ENCODE measurements at regions not wholly inside any gene's neighbourhood (a gene's known extent, or its start where the extent isn't known, plus 50 kb on each side); places are given as distances from the start of the nearest gene placed in this dataset.

DNA sequence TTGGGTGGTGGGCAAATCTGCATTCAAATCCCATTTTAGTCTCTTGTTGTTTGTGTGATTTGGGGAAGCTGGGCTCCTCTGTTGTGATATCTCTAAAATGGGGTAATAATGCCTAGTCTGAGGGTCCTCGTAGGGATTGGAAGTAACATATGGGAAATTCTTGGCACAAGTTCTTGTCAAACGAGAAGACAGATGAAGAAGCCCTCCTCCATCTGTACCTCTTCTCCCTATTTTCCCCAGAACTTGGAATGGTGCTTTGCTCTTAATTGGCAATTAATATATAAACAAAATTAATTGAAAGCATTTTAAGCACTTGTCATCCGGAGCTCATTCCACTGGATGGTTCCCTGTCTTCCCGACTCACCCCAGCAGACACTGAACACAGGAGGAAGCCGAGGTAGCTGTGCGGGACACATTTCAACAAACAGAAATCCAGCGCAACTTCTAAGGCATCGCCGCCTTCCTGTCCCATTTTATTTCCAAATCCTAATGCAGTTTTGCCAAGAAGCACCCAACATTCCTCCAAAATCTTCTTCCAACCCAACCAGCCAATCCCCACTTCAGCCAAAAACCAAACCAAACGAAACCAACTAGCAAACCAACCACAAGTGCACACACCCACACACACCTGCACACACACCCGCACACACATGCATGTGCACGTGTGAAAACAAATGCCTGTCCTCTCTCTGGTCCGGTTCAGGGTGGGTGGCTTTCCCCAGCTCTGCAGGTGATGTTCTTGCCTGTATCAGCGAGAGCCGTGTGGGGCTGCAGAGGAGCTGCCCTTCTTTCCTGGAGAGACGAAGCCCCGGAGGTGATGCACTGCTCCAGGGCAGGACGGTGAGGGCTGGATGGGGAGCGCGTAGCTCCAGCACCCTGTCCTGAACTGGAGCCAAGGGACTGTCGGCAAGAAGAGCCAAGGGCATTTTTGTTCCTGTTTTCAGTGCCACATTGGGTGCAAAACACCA is 100.8 kb upstream of the B3GAT1 start:
- TF ChIP-seq CTCF (IDR thresholded peaks at IDR 0.05; ENCODE audit: control extremely low read depth in 1 of 3, insufficient read depth in 1 of 3, low read depth in 1 of 3, low read length in 3 of 3) (no peak), NANOG (IDR thresholded peaks at IDR 0.05; ENCODE audit: insufficient read depth, low read depth, low read length, poor library complexity, severe bottlenecking) (no peak), HDAC6 (IDR thresholded peaks at IDR 0.05; ENCODE audit: low read depth, low read length) (no peak), KDM1A (IDR thresholded peaks at IDR 0.05; ENCODE audit: borderline replicate concordance, low read length) (no peak), BRCA1 (IDR thresholded peaks at IDR 0.05; ENCODE audit: low read depth, low read length) (no peak), RFX5 (IDR thresholded peaks at IDR 0.05; ENCODE audit: borderline replicate concordance, low read depth, low read length) (no peak), BACH1 (IDR thresholded peaks at IDR 0.05; ENCODE audit: low read length) (no peak), EZH2 (IDR thresholded peaks at IDR 0.05; ENCODE audit: low read depth, low read length, severe bottlenecking) (no peak), ATF3 (IDR thresholded peaks at IDR 0.05; ENCODE audit: insufficient read depth, low read depth, low read length) (no peak), RAD21 (IDR thresholded peaks at IDR 0.05 in 1 of 2, conservative IDR thresholded peaks at IDR 0.05 in 1 of 2; ENCODE audit: low read depth in 2 of 2, low read length in 2 of 2) (no peak)
